ENCODE measurements at regions not wholly inside any gene's neighbourhood (a gene's known extent, or its start where the extent isn't known, plus 50 kb on each side); places are given as distances from the start of the nearest gene placed in this dataset.

DNA sequence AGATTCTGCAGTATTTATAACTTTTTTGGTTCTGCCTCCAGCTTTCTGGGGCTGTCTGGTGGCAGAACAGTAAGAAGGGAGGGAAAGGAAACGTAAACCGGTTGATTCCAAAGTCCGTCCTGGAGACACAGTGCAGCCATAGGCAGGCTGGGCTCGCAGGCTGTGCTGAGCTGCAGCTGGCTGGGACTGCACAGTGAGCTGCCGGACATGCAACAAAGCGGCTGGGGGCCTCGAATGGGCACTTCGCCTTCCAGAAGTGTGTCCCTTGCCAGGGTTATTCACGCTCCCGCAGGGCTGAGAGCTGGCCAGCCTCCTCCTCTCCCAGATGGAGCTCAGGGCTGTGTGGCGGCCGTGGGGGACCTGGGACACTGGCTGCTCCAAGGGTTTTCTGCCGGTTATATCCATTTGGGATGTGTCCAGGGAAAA, 78.1 kb upstream of the CD93 start:
- WGBS (ENCODE audit: missing lambda C conversion rate) = 78% methylated on average over 13 of the region's 13 CpGs
- DNase-seq (ENCODE audit: low read depth in 1 of 2, low spot score in 1 of 2) (no peak), ATAC-seq (no peak), FAIRE-seq (no peak)
- Histone ChIP-seq H3K4me1 (peaks cover 17% of the 10 kb centered on the region; the same call in 2 of the 3 replicates), H3K4me3 (no peak overlapping the region), H3K9me3 (no peaks in the 10 kb centered on the region), H3K4me2 (no peak overlapping the region), H3K27ac (no peak overlapping the region)
- TF ChIP-seq HDAC2 (IDR thresholded peaks at IDR 0.05) = no peak
- ChIA-PET POLR2A (no interaction called here), CTCF (interaction anchor here (0.7 to 2.4 kb wide), 9 partner anchors 11 to 473 kb away, joined by 3 to 7 read pairs (median 3); no protein-coding TSS in a partner anchor)

DNA sequence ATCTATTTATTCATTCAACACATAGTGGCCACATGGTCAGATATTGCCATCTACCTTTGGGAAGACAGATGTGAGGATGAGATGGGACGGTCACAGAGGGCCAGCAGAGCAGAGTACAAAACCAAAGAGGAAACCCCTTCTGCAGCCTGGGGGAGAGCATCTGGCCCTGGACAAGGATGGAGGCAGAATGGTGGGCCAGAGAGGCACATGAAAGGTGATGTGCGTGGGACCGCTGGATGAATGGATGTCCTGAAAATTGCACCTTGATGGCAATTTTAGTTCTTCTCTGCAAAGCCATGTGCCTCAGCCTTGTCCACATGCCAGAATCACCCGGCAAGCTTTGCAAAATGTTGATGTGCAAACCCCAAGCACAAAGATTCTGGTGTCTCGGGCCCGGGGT, 77.4 kb upstream of the CD93 start:
- Histone ChIP-seq H3K4me1 (peaks cover 17% of the 10 kb centered on the region; the same call in 2 of the 3 replicates), H3K27ac (no peak overlapping the region), H3K9me3 (no peaks in the 10 kb centered on the region), H3K4me2 (no peak overlapping the region), H3K4me3 (no peak overlapping the region)
- TF ChIP-seq MAX (IDR thresholded peaks at IDR 0.05) (no peak), HOXB13 (CRISPR knock-in tag; IDR thresholded peaks at IDR 0.05; ENCODE audit: low read depth) (no peak), EHMT2 (IDR thresholded peaks at IDR 0.05; ENCODE audit: low read depth) (no peak), FOSL2 (IDR thresholded peaks at IDR 0.05) (no peak), FOSL2 (CRISPR knock-in tag; IDR thresholded peaks at IDR 0.05) (no peak), MAZ (IDR thresholded peaks at IDR 0.05; ENCODE audit: borderline replicate concordance, low read depth, low read length) (no peak), BHLHE40 (IDR thresholded peaks at IDR 0.05; ENCODE audit: low read depth, low read length) (no peak), PBX3 (IDR thresholded peaks at IDR 0.05) (no peak), ZSCAN20 (CRISPR knock-in tag; IDR thresholded peaks at IDR 0.05) (no peak), POLR2AphosphoS2 (conservative IDR thresholded peaks at IDR 0.05; ENCODE audit: low read length) (no peak), RCOR1 (IDR thresholded peaks at IDR 0.05; ENCODE audit: low read depth, low read length) (no peak), MAFK (IDR thresholded peaks at IDR 0.05; ENCODE audit: partially characterized antibody) (no peak), POLR2A (IDR thresholded peaks at IDR 0.05; ENCODE audit: low read length) (no peak), RAD21 (conservative IDR thresholded peaks at IDR 0.05 in 1 of 2, IDR thresholded peaks at IDR 0.05 in 1 of 2) (no peak)
- TF ChIP-seq, protein P1, sequence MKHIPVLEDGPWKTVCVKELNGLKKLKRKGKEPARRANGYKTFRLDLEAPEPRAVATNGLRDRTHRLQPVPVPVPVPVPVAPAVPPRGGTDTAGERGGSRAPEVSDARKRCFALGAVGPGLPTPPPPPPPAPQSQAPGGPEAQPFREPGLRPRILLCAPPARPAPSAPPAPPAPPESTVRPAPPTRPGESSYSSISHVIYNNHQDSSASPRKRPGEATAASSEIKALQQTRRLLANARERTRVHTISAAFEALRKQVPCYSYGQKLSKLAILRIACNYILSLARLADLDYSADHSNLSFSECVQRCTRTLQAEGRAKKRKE (CRISPR knock-in tag; IDR thresholded peaks at IDR 0.05; ENCODE audit: low read depth) = no peak
- DNase-seq (ENCODE audit: low read depth in 1 of 2, low spot score in 1 of 2) (no peak), ATAC-seq (no peak), FAIRE-seq (no peak)
- ChIA-PET CTCF (interaction anchor here (0.7 to 2.4 kb wide), 5 partner anchors 13 to 472 kb away, joined by 3 to 7 read pairs (median 4); no protein-coding TSS in a partner anchor), POLR2A (no interaction called here)
- WGBS (ENCODE audit: missing lambda C conversion rate) = 86% methylated on average over 6 of the region's 6 CpGs

DNA sequence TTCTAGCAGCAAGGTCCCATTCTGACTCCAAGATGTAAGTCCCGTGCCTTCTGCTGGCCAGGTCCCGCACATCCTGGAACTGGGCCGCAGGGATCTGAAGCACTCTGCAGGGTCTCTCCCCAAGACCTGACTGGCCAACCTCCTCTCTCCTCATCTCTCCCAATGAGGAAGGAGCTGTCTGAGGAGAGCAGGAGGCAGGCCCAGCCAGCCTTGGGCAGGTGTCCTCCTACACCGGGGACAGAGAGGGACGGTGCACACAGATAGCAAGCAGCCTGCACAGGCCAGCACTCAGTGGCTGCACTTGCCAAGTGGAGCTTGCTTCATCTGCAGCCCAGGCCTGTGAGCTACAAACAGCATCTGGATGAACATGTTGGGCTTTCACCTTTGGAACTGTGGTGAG, 76.8 kb upstream of the CD93 start:
- no peak overlapping the region for H3K4me2 ChIP-seq
- H3K27ac ChIP-seq = no peak overlapping the region; a peak in 1 of 6 replicates
- TF ChIP-seq KDM1A (IDR thresholded peaks at IDR 0.05; ENCODE audit: low read depth) (no peak), TP53 (CRISPR knock-in tag; IDR thresholded peaks at IDR 0.05) (no peak), BCL3 (IDR thresholded peaks at IDR 0.05) (no peak), CHD4 (IDR thresholded peaks at IDR 0.05; ENCODE audit: borderline replicate concordance) (no peak), EP300 (IDR thresholded peaks at IDR 0.05) (no peak), HEYL (CRISPR knock-in tag; IDR thresholded peaks at IDR 0.05) (no peak)
- H3K4me1 ChIP-seq = peaks cover 17% of the 10 kb centered on the region; the same call in 2 of the 3 replicates
- DNase-seq (ENCODE audit: low read depth in 1 of 2, low spot score in 1 of 2) (no peak), ATAC-seq (no peak), FAIRE-seq (no peak)
- 100% methylated on average over 4 of the region's 5 CpGs for WGBS (ENCODE audit: missing lambda C conversion rate)
- no peaks in the 10 kb centered on the region for H3K9me3 ChIP-seq
- H3K4me3 ChIP-seq = no peak overlapping the region
- ChIA-PET POLR2A (no interaction called here), CTCF (interaction anchor here (1.2 to 2.4 kb wide), 2 partner anchors 19 to 471 kb away, joined by 4 to 7 read pairs; no protein-coding TSS in a partner anchor)
